ENCODE measurements at regions not wholly inside any gene's neighbourhood (a gene's known extent, or its start where the extent isn't known, plus 50 kb on each side); places are given as distances from the start of the nearest gene placed in this dataset.
"Not testable (repeated sequence)": the region's sequence is repeated elsewhere in the genome, so short reads cannot be mapped to it uniquely, and the experiment has no call there.

- no peak for TF ChIP-seq CTCF (conservative IDR thresholded peaks at IDR 0.05; ENCODE audit: low read depth, low read length)
- H2AFZ ChIP-seq (ENCODE audit: low read depth): peak overlapping the region; percentile 80; the same call in 1 of the 2 replicates
- peaks cover 25% of the 10 kb centered on the region; the same call in 1 of the 2 replicates for H3K79me2 ChIP-seq (ENCODE audit: insufficient read depth, low read depth)
These were observed 305.0 kb downstream of the TYW1 start for GRCh38 chr7:67301667-67302066.

GRCh38 chr7:67302113-67303039, 305.7 kb downstream of the TYW1 start:
- TF ChIP-seq CTCF (conservative IDR thresholded peaks at IDR 0.05; ENCODE audit: low read depth, low read length): no peak
- Histone ChIP-seq H3K27me3 (ENCODE audit: insufficient read depth, low read depth) (no peaks in the 10 kb centered on the region), H3K79me2 (ENCODE audit: insufficient read depth, low read depth) (peaks cover 25% of the 10 kb centered on the region; the same call in 1 of the 2 replicates), H3K9ac (peak overlapping the region; percentile 85), H3K4me3 (IDR thresholded peaks at IDR 0.05; ENCODE audit: insufficient read depth, low read depth, low read length) (no peak overlapping the region), H2AFZ (ENCODE audit: low read depth) (peak overlapping the region; percentile 80), H3K4me1 (ENCODE audit: low read depth, poor library complexity, severe bottlenecking) (peaks cover 13% of the 10 kb centered on the region), H3K36me3 (ENCODE audit: insufficient read depth) (peaks cover 11% of the 10 kb centered on the region; the same call in 1 of the 2 replicates), H3K4me2 (peak overlapping the region; percentile 93), H3K27ac (peak overlapping the region; percentile 84), H4K20me1 (ENCODE audit: insufficient read depth) (no peaks in the 10 kb centered on the region)

More at GRCh38 chr7:67301667-67302066, 305.0 kb downstream of the TYW1 start:
- Histone ChIP-seq H3K27ac (peak overlapping the region; percentile 84), H3K36me3 (ENCODE audit: insufficient read depth) (peaks cover 9% of the 10 kb centered on the region; the same call in 1 of the 2 replicates), H3K4me3 (IDR thresholded peaks at IDR 0.05; ENCODE audit: insufficient read depth, low read depth, low read length) (no peak overlapping the region), H3K4me2 (peak overlapping the region; percentile 93), H3K27me3 (ENCODE audit: insufficient read depth, low read depth) (no peaks in the 10 kb centered on the region), H3K4me1 (ENCODE audit: low read depth, poor library complexity, severe bottlenecking) (peaks cover 13% of the 10 kb centered on the region), H4K20me1 (ENCODE audit: insufficient read depth) (no peaks in the 10 kb centered on the region), H3K9ac (peak overlapping the region; percentile 85; the same call in 1 of the 2 replicates)

- peaks cover 25% of the 10 kb centered on the region; the same call in 1 of the 2 replicates for H3K79me2 ChIP-seq (ENCODE audit: insufficient read depth, low read depth)
- peaks cover 13% of the 10 kb centered on the region for H3K4me1 ChIP-seq (ENCODE audit: low read depth, poor library complexity, severe bottlenecking)
- not testable (repeated sequence) for H3K9ac ChIP-seq; H4K20me1 ChIP-seq (ENCODE audit: insufficient read depth); H3K27ac ChIP-seq; H3K4me2 ChIP-seq; H2AFZ ChIP-seq (ENCODE audit: low read depth); H3K4me3 ChIP-seq (IDR thresholded peaks at IDR 0.05; ENCODE audit: insufficient read depth, low read depth, low read length); H3K27me3 ChIP-seq (ENCODE audit: insufficient read depth, low read depth)
- peaks cover 11% of the 10 kb centered on the region; the same call in 1 of the 2 replicates for H3K36me3 ChIP-seq (ENCODE audit: insufficient read depth)
These were observed 308.2 kb downstream of the TYW1 start for GRCh38 chr7:67304846-67305245.

- no peak for TF ChIP-seq CTCF (conservative IDR thresholded peaks at IDR 0.05; ENCODE audit: low read depth, low read length)
- Histone ChIP-seq H4K20me1 (ENCODE audit: insufficient read depth) (no peaks in the 10 kb centered on the region), H3K27ac (no peak overlapping the region), H3K9ac (no peak overlapping the region), H2AFZ (ENCODE audit: low read depth) (no peak overlapping the region), H3K79me2 (ENCODE audit: insufficient read depth, low read depth) (peaks cover 24% of the 10 kb centered on the region; the same call in 1 of the 2 replicates), H3K4me3 (IDR thresholded peaks at IDR 0.05; ENCODE audit: insufficient read depth, low read depth, low read length) (no peak overlapping the region), H3K36me3 (ENCODE audit: insufficient read depth) (peaks cover 11% of the 10 kb centered on the region; the same call in 1 of the 2 replicates), H3K4me2 (no peak overlapping the region), H3K27me3 (ENCODE audit: insufficient read depth, low read depth) (no peaks in the 10 kb centered on the region), H3K4me1 (ENCODE audit: low read depth, poor library complexity, severe bottlenecking) (peaks cover 9% of the 10 kb centered on the region)
These were observed 309.7 kb downstream of the TYW1 start for GRCh38 chr7:67306331-67306730.
